GM18870 (cell line): ENCODE measurements at regions not wholly inside any gene's neighbourhood (a gene's known extent, or its start where the extent isn't known, plus 50 kb on each side); places are given as distances from the start of the nearest gene placed in this dataset.

ENCODE experiments used
- ATAC-seq: cut with Tn5 transposase; IDR thresholded peaks from one replicate; pipeline ENCODE4 v1.9.1; 2021; ENCODE audit warnings: moderate library complexity; ENCODE audit not compliant: unreplicated experiment

- no peak for ATAC-seq
Observed at GRCh38 chr2:554444-554843, 122.8 kb downstream of the TMEM18 start.

GRCh38 chr2:552906-553305 is 124.3 kb downstream of the TMEM18 start:
- ATAC-seq, result no peak

GRCh38 chr2:551621-552020 is 125.6 kb downstream of the TMEM18 start:
- no peak for ATAC-seq

- ATAC-seq, result no peak
Observed at GRCh38 chr2:550860-551567, 126.2 kb downstream of the TMEM18 start.

- no peak for ATAC-seq
Observed at GRCh38 chr2:545711-546650, 131.2 kb downstream of the TMEM18 start.

GRCh38 chr2:545228-545627 is 132.0 kb downstream of the TMEM18 start:
- no peak for ATAC-seq

GRCh38 chr2:538646-539045 is 138.6 kb downstream of the TMEM18 start:
- ATAC-seq, result no peak

- no peak for ATAC-seq
Observed at GRCh38 chr2:535222-535621, 142.0 kb downstream of the TMEM18 start.

GRCh38 chr2:529852-530251 is 147.4 kb downstream of the TMEM18 start:
- ATAC-seq, result no peak

GRCh38 chr2:529424-529823 is 147.8 kb downstream of the TMEM18 start:
- no peak for ATAC-seq

- no peak for ATAC-seq
Observed at GRCh38 chr2:527581-527980, 149.6 kb downstream of the TMEM18 start.

- no peak for ATAC-seq
Observed at GRCh38 chr2:526918-527317, 150.3 kb downstream of the TMEM18 start.

GRCh38 chr2:525611-526010 is 151.6 kb downstream of the TMEM18 start:
- ATAC-seq, result no peak

GRCh38 chr2:525021-525420 is 152.2 kb downstream of the TMEM18 start:
- no peak for ATAC-seq

GRCh38 chr2:524442-524841 is 152.8 kb downstream of the TMEM18 start:
- ATAC-seq, result no peak

GRCh38 chr2:523698-524270 is 153.4 kb downstream of the TMEM18 start:
- no peak for ATAC-seq

- ATAC-seq, result no peak
Observed at GRCh38 chr2:522776-523175, 154.4 kb downstream of the TMEM18 start.

- ATAC-seq, result no peak
Observed at GRCh38 chr2:521853-522530, 155.2 kb downstream of the TMEM18 start.

GRCh38 chr2:520663-521340 is 156.4 kb downstream of the TMEM18 start:
- no peak for ATAC-seq

GRCh38 chr2:516944-517343 is 160.3 kb downstream of the TMEM18 start:
- no peak for ATAC-seq

- ATAC-seq, result no peak
Observed at GRCh38 chr2:516131-516530, 161.1 kb downstream of the TMEM18 start.
